Lung (tissue), 11 donors: ENCODE measurements at regions not wholly inside any gene's neighbourhood (a gene's known extent, or its start where the extent isn't known, plus 50 kb on each side); places are given as distances from the start of the nearest gene placed in this dataset.
A peak's percentile ranks its signal among the peaks of the same experiment; 100 is the strongest.

ENCODE experiments used
- ATAC-seq: fragments of 200-7000 bp; cut with Tn5 transposase; one replicate; pipeline ENCODE4 v1.9.1; 2020; ENCODE audit warnings: moderate number of reproducible peaks; ENCODE audit not compliant: insufficient read depth, low FRiP score
- DNase-seq, 3 donors: peaks; one replicate each; pipeline ENCODE4 v3.0.0-alpha.2; 2013 to 2017
- H3K27ac ChIP-seq, 2 donors: one replicate each; pipeline ENCODE4 v1.5.1; 2013; ENCODE audit warnings: mild to moderate bottlenecking in 2 of 2, moderate library complexity in 2 of 2, control low read depth in 1 of 2, inconsistent platforms in 1 of 2, low read depth in 1 of 2, low read length in 1 of 2
- H3K27me3 ChIP-seq, 3 donors: one replicate each; pipeline ENCODE4 v1.5.1; 2013; ENCODE audit warnings: low read length in 2 of 3; ENCODE audit not compliant: control insufficient read depth in 3 of 3, insufficient read depth in 3 of 3
- H3K36me3 ChIP-seq, 4 donors: one replicate each; pipeline ENCODE4 v1.5.1; 2013; ENCODE audit warnings: low read length in 4 of 4, mild to moderate bottlenecking in 1 of 4, moderate library complexity in 1 of 4; ENCODE audit not compliant: control insufficient read depth in 4 of 4, insufficient read depth in 4 of 4
- H3K4me1 ChIP-seq, 5 donors: one replicate each; pipeline ENCODE4 v1.5.1; 2013; ENCODE audit warnings: low read length in 5 of 5, mild to moderate bottlenecking in 2 of 5, moderate library complexity in 1 of 5; ENCODE audit not compliant: control insufficient read depth in 5 of 5, insufficient read depth in 5 of 5
- H3K4me3 ChIP-seq: one replicate; pipeline ENCODE4 v1.5.1; 2013; ENCODE audit warnings: mild to moderate bottlenecking, control low read depth, moderate library complexity
- H3K9ac ChIP-seq, 2 donors: one replicate each; pipeline ENCODE4 v1.5.1; 2013; ENCODE audit warnings: low read length in 2 of 2, control low read depth in 1 of 2; ENCODE audit not compliant: insufficient read depth in 1 of 2
- H3K9me3 ChIP-seq, 4 donors: one replicate each; pipeline ENCODE4 v1.5.1; 2013; ENCODE audit warnings: low read length in 3 of 4, mild to moderate bottlenecking in 1 of 4, moderate library complexity in 1 of 4; ENCODE audit not compliant: control insufficient read depth in 4 of 4, insufficient read depth in 3 of 4
- WGBS, 2 donors: extraction: QIAGEN DNeasy Blood & Tissue Kit; methylation state at CpG; one replicate each; pipeline ENCODE4 v1.1.7; 2013; 5-methylcytosine and 5-hydroxymethylcytosine counted together
- TF ChIP-seq, protein P1 (sequence below): IDR thresholded peaks from 2 replicates; pipeline ENCODE4 v1.5.1; 2012; ENCODE audit warnings: mild to moderate bottlenecking; ENCODE audit errors: control extremely low read depth, extremely low read depth
- donor health status: control.
- donor health status: control.
- donor health status: Bipolar disorder and iron deficiency.
- donor health status: healthy.
- donor health status: DM: yes; HTN: yes; CAD: no.

DNA sequence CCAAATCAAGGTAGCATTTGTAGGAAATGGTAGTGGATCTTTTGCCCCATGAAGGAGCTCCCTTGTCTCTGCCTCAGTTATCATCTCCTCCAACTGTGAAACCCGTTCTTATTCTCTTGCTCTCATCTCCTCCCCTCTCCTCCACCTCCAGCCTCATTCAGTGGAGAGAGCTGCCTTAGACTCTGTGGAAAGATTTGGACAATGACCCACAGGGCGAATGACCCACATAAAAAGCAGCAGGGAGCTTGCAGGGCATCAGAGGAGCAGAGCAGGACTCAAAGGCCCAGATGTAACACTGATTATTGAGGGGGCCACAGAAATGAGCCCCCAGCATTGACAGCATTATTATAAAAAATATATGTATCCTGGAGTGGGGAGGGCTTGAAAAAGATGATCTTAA, 641.1 kb upstream of the CFAP20DC start:
- Histone ChIP-seq H3K4me3 (no peak overlapping the region), H3K27me3 (no peaks in the 10 kb centered on the region), H3K36me3 (no peaks in the 10 kb centered on the region), H3K27ac (no peak overlapping the region), H3K4me1 (peaks cover 0 to 13% (median 0%) of the 10 kb centered on the region in 5 donors), H3K9ac (no peak overlapping the region), H3K9me3 (no peaks in the 10 kb centered on the region)
- WGBS, 2 donors: 84 to 93% methylated on average over 2 of the region's 2 CpGs
- ATAC-seq: no peak
- no peak for DNase-seq
- TF ChIP-seq, protein P1, sequence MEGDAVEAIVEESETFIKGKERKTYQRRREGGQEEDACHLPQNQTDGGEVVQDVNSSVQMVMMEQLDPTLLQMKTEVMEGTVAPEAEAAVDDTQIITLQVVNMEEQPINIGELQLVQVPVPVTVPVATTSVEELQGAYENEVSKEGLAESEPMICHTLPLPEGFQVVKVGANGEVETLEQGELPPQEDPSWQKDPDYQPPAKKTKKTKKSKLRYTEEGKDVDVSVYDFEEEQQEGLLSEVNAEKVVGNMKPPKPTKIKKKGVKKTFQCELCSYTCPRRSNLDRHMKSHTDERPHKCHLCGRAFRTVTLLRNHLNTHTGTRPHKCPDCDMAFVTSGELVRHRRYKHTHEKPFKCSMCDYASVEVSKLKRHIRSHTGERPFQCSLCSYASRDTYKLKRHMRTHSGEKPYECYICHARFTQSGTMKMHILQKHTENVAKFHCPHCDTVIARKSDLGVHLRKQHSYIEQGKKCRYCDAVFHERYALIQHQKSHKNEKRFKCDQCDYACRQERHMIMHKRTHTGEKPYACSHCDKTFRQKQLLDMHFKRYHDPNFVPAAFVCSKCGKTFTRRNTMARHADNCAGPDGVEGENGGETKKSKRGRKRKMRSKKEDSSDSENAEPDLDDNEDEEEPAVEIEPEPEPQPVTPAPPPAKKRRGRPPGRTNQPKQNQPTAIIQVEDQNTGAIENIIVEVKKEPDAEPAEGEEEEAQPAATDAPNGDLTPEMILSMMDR: no peak

- peak; percentile 82 to 95 (median 95) for DNase-seq
- Histone ChIP-seq H3K9ac (no peak overlapping the region), H3K4me1 (peaks cover 0 to 13% (median 2%) of the 10 kb centered on the region in 5 donors), H3K27ac (no peak overlapping the region), H3K36me3 (no peaks in the 10 kb centered on the region), H3K9me3 (peaks cover 0 to 1% (median 0%) of the 10 kb centered on the region in 4 donors), H3K4me3 (no peak overlapping the region), H3K27me3 (no peaks in the 10 kb centered on the region)
- WGBS, 2 donors: 57 to 83% methylated on average over 2 of the region's 2 CpGs
- no peak for ATAC-seq
- TF ChIP-seq, protein P1: no peak
These were observed 638.8 kb upstream of the CFAP20DC start for GRCh38 chr3:59688636-59689035.

DNA sequence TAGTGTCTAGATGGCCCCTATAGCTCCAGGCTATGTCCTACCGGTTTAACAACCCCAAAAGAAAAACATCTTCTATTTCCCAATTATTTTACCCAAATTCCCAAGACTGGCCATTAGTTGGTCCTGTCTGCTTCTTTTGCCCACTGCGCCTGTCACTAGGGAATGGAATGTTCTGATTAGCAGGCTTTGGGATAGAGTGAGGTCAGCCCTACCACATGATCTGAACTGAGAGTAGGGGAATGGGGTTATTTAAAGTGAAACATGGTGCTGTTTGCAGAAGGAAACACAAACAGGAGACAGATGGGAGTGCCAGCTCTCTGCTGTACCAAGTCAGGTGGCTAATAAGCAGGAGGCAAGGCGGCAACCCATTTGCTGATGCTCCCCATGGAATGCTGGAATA, 635.6 kb upstream of the CFAP20DC start:
- DNase-seq (no peak), ATAC-seq (no peak)
- Histone ChIP-seq H3K27ac (no peak overlapping the region), H3K9me3 (peaks cover 0 to 1% (median 0%) of the 10 kb centered on the region in 4 donors), H3K27me3 (no peaks in the 10 kb centered on the region), H3K36me3 (no peaks in the 10 kb centered on the region), H3K9ac (no peak overlapping the region), H3K4me3 (no peak overlapping the region), H3K4me1 (peaks cover 0 to 13% (median 2%) of the 10 kb centered on the region in 5 donors)
- TF ChIP-seq, protein P1: no peak
- 90 to 94% methylated on average over 3 of the region's 3 CpGs for WGBS, 2 donors

- Histone ChIP-seq H3K36me3 (no peaks in the 10 kb centered on the region), H3K4me3 (no peak overlapping the region), H3K27me3 (no peaks in the 10 kb centered on the region), H3K9ac (no peak overlapping the region), H3K27ac (no peak overlapping the region), H3K9me3 (peaks cover 0 to 1% (median 0%) of the 10 kb centered on the region in 4 donors), H3K4me1 (peaks cover 0 to 13% (median 2%) of the 10 kb centered on the region in 5 donors)
- 88 to 93% methylated on average over 1 of the region's 1 CpG for WGBS, 2 donors
- ATAC-seq: no peak
- TF ChIP-seq, protein P1: no peak
- DNase-seq: no peak
These were observed 634.9 kb upstream of the CFAP20DC start for GRCh38 chr3:59684766-59685165.
